ENCODE measurements at regions not wholly inside any gene's neighbourhood (a gene's known extent, or its start where the extent isn't known, plus 50 kb on each side); places are given as distances from the start of the nearest gene placed in this dataset.
"Not testable (repeated sequence)": the region's sequence is repeated elsewhere in the genome, so short reads cannot be mapped to it uniquely, and the experiment has no call there.

- no peak for DNase-seq (ENCODE audit: missing footprints)
- no peak for ATAC-seq
- intact Hi-C loops (cut with DNase I), result no loop called here
Measured at GRCh38 chr13:44887515-44887914, 101.8 kb downstream of the NUFIP1 start.

GRCh38 chr13:44884076-44884729 lies 105.1 kb downstream of the NUFIP1 start:
- no peak for ATAC-seq

GRCh38 chr13:44879452-44880058 lies 109.7 kb downstream of the NUFIP1 start:
- ATAC-seq (no peak), DNase-seq (ENCODE audit: missing footprints) (no peak)
- intact Hi-C loops (cut with DNase I), result loop anchor here (2.0 kb wide), 1 partner anchor 397 kb away; no protein-coding TSS in a partner anchor

More at GRCh38 chr13:44884076-44884729, 105.1 kb downstream of the NUFIP1 start:
- DNase-seq (ENCODE audit: missing footprints), result no peak
- intact Hi-C loops (cut with DNase I), result no loop called here

- ATAC-seq, result no peak
- intact Hi-C loops (cut with DNase I), result no loop called here
- no peak for DNase-seq (ENCODE audit: missing footprints)
Measured at GRCh38 chr13:44876782-44877324, 112.4 kb downstream of the NUFIP1 start.

GRCh38 chr13:44874886-44875630 lies 114.2 kb downstream of the NUFIP1 start:
- intact Hi-C loops (cut with DNase I), result loop anchor here (5.0 kb wide), 1 partner anchor 298 kb away; the partner anchor contains the start of gene TSC22D1
- DNase-seq (ENCODE audit: missing footprints), result no peak
- no peak for ATAC-seq

- no peak for ATAC-seq
- no peak for DNase-seq (ENCODE audit: missing footprints)
- intact Hi-C loops (cut with DNase I), result loop anchor here (5.0 kb wide), 1 partner anchor 297 kb away; the partner anchor contains the start of gene TSC22D1
Measured at GRCh38 chr13:44874176-44874575, 115.1 kb downstream of the NUFIP1 start.

- DNase-seq (ENCODE audit: missing footprints), result no peak
- intact Hi-C loops (cut with DNase I), result loop anchor here (5.0 kb wide), 1 partner anchor 296 kb away; the partner anchor contains the start of gene TSC22D1
- ATAC-seq, result peak; percentile 23
Measured at GRCh38 chr13:44873461-44873860, 115.8 kb downstream of the NUFIP1 start.

- intact Hi-C loops (cut with DNase I), result loop anchor here (5.0 kb wide), 1 partner anchor 295 kb away; the partner anchor contains the start of gene TSC22D1
- DNase-seq (ENCODE audit: missing footprints), result no peak
- ATAC-seq, result no peak
Measured at GRCh38 chr13:44872751-44873150, 116.5 kb downstream of the NUFIP1 start.

- DNase-seq (ENCODE audit: missing footprints), result peak; percentile 73
- intact Hi-C loops (cut with DNase I), result loop anchor here (2.0 to 5.0 kb wide), 2 partner anchors 16 to 293 kb away; partner anchors contain the start of gene TSC22D1
Measured at GRCh38 chr13:44870456-44870929, 118.8 kb downstream of the NUFIP1 start.

GRCh38 chr13:44869167-44869566 lies 120.1 kb downstream of the NUFIP1 start:
- no peak for ATAC-seq
- intact Hi-C loops (cut with DNase I), result no loop called here
- DNase-seq (ENCODE audit: missing footprints), result no peak

More at GRCh38 chr13:44870456-44870929, 118.8 kb downstream of the NUFIP1 start:
- peak; percentile 90 for ATAC-seq

GRCh38 chr13:44868397-44868796 lies 120.9 kb downstream of the NUFIP1 start:
- intact Hi-C loops (cut with DNase I), result no loop called here
- DNase-seq (ENCODE audit: missing footprints) (no peak), ATAC-seq (no peak)

- no peak for DNase-seq (ENCODE audit: missing footprints)
- intact Hi-C loops (cut with DNase I), result no loop called here
- ATAC-seq, result no peak
Measured at GRCh38 chr13:44867825-44868224, 121.4 kb downstream of the NUFIP1 start.

GRCh38 chr13:44866411-44866911 lies 122.8 kb downstream of the NUFIP1 start:
- intact Hi-C loops (cut with DNase I), result no loop called here
- DNase-seq (ENCODE audit: missing footprints) (no peak), ATAC-seq (no peak)

- ATAC-seq (no peak), DNase-seq (ENCODE audit: missing footprints) (no peak)
- intact Hi-C loops (cut with DNase I), result no loop called here
Measured at GRCh38 chr13:44865722-44866410, 123.4 kb downstream of the NUFIP1 start.

GRCh38 chr13:44863641-44864040 lies 125.6 kb downstream of the NUFIP1 start:
- intact Hi-C loops (cut with DNase I); DNase-seq (ENCODE audit: missing footprints); ATAC-seq: not testable (repeated sequence)

GRCh38 chr13:44860454-44860853 lies 128.8 kb downstream of the NUFIP1 start:
- no peak for ATAC-seq
- DNase-seq (ENCODE audit: missing footprints), result no peak
- intact Hi-C loops (cut with DNase I), result no loop called here

- ATAC-seq, result no peak
- intact Hi-C loops (cut with DNase I), result no loop called here
- DNase-seq (ENCODE audit: missing footprints), result no peak
Measured at GRCh38 chr13:44857736-44858135, 131.5 kb downstream of the NUFIP1 start.

GRCh38 chr13:44857061-44857460 lies 132.2 kb downstream of the NUFIP1 start:
- ATAC-seq, result no peak
- no peak for DNase-seq (ENCODE audit: missing footprints)
- intact Hi-C loops (cut with DNase I), result no loop called here

All from Right ventricle myocardium inferior (tissue), 1 donor.